Ascending aorta (tissue), 2 donors: ENCODE measurements at regions not wholly inside any gene's neighbourhood (a gene's known extent, or its start where the extent isn't known, plus 50 kb on each side); places are given as distances from the start of the nearest gene placed in this dataset.
"Not testable (repeated sequence)": the region's sequence is repeated elsewhere in the genome, so short reads cannot be mapped to it uniquely, and the experiment has no call there.

Experiments
- DNase-seq, 2 donors: peaks; one replicate each; pipeline ENCODE4 v3.0.0-alpha.2; 2019; ENCODE audit warnings: low spot score in 2 of 2
- H3K27ac ChIP-seq, 2 donors: fragments of 200-600 bp; sonication (generic); one replicate each; pipeline ENCODE4 v1.5.1; 2016 to 2017; ENCODE audit warnings: mild to moderate bottlenecking in 1 of 2
- H3K27me3 ChIP-seq: fragments of 200-600 bp; sonication (generic); one replicate; pipeline ENCODE4 v1.5.1; 2017
- H3K36me3 ChIP-seq, 2 donors: fragments of 200-600 bp; sonication (generic); one replicate each; pipeline ENCODE4 v1.5.1; 2016
- H3K4me1 ChIP-seq, 2 donors: fragments of 200-600 bp; sonication (generic); one replicate each; pipeline ENCODE4 v1.5.1; 2016 to 2017; ENCODE audit warnings: mild to moderate bottlenecking in 1 of 2
- H3K4me3 ChIP-seq, 2 donors: fragments of 200-600 bp; sonication (generic); one replicate each; pipeline ENCODE4 v1.5.1; 2016 to 2017; ENCODE audit warnings: mild to moderate bottlenecking in 1 of 2
- H3K9me3 ChIP-seq, 2 donors: fragments of 200-600 bp; sonication (generic); one replicate each; pipeline ENCODE4 v1.5.1; 2016
- intact Hi-C: fragments of 100-400 bp; cut with DNase I; formaldehyde crosslinking; loops from one replicate; pipeline ENCODE4 v1.15.1; 2023
- TF ChIP-seq, protein P1 (sequence below), 3 experiments: fragments of 200-600 bp in 2 of 3; fragments of 450-650 bp in 1 of 3; sonication (generic) in 2 of 3; IDR thresholded peaks; one replicate each; pipeline ENCODE4 v1.5.1; 2016 to 2019; ENCODE audit warnings: antibody characterized with exemption in 3 of 3, mild to moderate bottlenecking in 1 of 3, moderate library complexity in 1 of 3

GRCh38 chr4:59759082-59759825 is 1440.9 kb upstream of the ADGRL3 start:
- H3K27ac ChIP-seq, result no peak overlapping the region
- H3K4me1 ChIP-seq, result no peaks in the 10 kb centered on the region
- TF ChIP-seq, protein P1, sequence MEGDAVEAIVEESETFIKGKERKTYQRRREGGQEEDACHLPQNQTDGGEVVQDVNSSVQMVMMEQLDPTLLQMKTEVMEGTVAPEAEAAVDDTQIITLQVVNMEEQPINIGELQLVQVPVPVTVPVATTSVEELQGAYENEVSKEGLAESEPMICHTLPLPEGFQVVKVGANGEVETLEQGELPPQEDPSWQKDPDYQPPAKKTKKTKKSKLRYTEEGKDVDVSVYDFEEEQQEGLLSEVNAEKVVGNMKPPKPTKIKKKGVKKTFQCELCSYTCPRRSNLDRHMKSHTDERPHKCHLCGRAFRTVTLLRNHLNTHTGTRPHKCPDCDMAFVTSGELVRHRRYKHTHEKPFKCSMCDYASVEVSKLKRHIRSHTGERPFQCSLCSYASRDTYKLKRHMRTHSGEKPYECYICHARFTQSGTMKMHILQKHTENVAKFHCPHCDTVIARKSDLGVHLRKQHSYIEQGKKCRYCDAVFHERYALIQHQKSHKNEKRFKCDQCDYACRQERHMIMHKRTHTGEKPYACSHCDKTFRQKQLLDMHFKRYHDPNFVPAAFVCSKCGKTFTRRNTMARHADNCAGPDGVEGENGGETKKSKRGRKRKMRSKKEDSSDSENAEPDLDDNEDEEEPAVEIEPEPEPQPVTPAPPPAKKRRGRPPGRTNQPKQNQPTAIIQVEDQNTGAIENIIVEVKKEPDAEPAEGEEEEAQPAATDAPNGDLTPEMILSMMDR (IDR thresholded peaks at IDR 0.05), result no peak
- DNase-seq, result no peak
- H3K36me3 ChIP-seq, result no peaks in the 10 kb centered on the region
- H3K9me3 ChIP-seq, result no peaks in the 10 kb centered on the region
- H3K4me3 ChIP-seq, result no peak overlapping the region
- no peaks in the 10 kb centered on the region for H3K27me3 ChIP-seq
- intact Hi-C loops, result no loop called here

GRCh38 chr4:59762344-59762743 is 1437.8 kb upstream of the ADGRL3 start:
- intact Hi-C loops, result no loop called here
- H3K27ac ChIP-seq, result no peak overlapping the region
- no peaks in the 10 kb centered on the region for H3K27me3 ChIP-seq
- no peaks in the 10 kb centered on the region for H3K36me3 ChIP-seq
- no peak overlapping the region for H3K4me3 ChIP-seq
- TF ChIP-seq, protein P1 (IDR thresholded peaks at IDR 0.05), result no peak
- DNase-seq, result no peak
- no peaks in the 10 kb centered on the region for H3K4me1 ChIP-seq
- H3K9me3 ChIP-seq, result no peaks in the 10 kb centered on the region

- Histone ChIP-seq H3K4me1 (no peaks in the 10 kb centered on the region), H3K4me3 (no peak overlapping the region), H3K27me3 (no peaks in the 10 kb centered on the region), H3K36me3 (no peaks in the 10 kb centered on the region), H3K9me3 (no peaks in the 10 kb centered on the region), H3K27ac (no peak overlapping the region)
- TF ChIP-seq, protein P1 (IDR thresholded peaks at IDR 0.05), result no peak
- DNase-seq, result no peak
- intact Hi-C loops, result no loop called here
These were observed 1429.4 kb upstream of the ADGRL3 start for GRCh38 chr4:59770601-59771264.

DNA sequence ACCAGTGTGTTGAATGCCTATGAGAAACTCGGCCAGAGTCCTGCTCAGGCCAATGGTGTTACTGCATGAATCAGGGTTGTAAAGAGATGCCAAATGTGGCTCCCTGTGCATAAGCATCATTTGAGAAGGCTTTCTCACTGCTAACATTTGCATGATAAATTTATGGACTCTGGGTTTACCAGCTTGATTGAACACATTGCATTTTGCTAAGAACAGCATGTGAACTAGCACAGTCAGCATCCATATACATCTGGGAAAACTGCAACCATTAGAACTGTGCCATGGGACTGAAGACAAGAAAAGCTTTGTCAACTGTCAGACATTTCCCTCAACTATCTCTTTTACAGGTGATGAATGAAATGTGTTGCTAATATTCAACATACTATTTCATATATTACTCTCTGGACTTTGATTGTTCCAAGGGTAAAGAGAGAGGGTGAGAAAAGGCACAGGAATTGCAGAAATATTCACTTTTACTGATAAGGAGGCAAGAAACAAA is 1427.4 kb upstream of the ADGRL3 start:
- Histone ChIP-seq H3K9me3 (no peaks in the 10 kb centered on the region), H3K4me3 (no peak overlapping the region), H3K36me3 (no peaks in the 10 kb centered on the region), H3K27ac (no peak overlapping the region), H3K27me3 (no peaks in the 10 kb centered on the region), H3K4me1 (no peaks in the 10 kb centered on the region)
- no peak for DNase-seq
- TF ChIP-seq, protein P1 (IDR thresholded peaks at IDR 0.05), result no peak
- intact Hi-C loops, result no loop called here

GRCh38 chr4:59780271-59780670 is 1419.9 kb upstream of the ADGRL3 start:
- H3K27ac ChIP-seq, H3K36me3 ChIP-seq, H3K9me3 ChIP-seq, intact Hi-C loops, H3K4me1 ChIP-seq, H3K4me3 ChIP-seq, DNase-seq, H3K27me3 ChIP-seq: not testable (repeated sequence)

DNA sequence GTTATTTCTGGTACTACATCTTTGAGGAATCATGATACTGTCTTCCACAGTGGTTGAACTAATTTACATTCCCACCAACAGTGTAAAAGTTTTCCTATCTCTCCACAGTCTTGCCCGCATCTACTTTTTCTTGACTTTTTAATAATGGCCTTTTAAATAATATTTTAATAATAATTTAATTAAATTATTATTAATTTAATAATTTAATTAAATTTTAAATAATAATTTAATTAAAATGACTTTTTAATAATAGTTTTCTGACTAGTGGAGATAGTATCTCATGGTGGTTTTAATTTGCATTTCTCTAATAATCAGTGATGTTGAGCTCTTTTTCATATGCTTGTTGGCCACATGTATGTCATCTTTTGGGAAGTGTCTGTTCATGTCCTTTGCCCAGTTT is 1395.0 kb upstream of the ADGRL3 start:
- Histone ChIP-seq H3K4me1 (no peaks in the 10 kb centered on the region), H3K27me3 (no peaks in the 10 kb centered on the region), H3K4me3 (no peak overlapping the region), H3K9me3 (peaks cover 0 to 10% of the 10 kb centered on the region in 2 donors), H3K27ac (no peak overlapping the region), H3K36me3 (no peaks in the 10 kb centered on the region)
- intact Hi-C loops, result no loop called here
- TF ChIP-seq, protein P1 (IDR thresholded peaks at IDR 0.05), result no peak
- no peak for DNase-seq
